ENCODE measurements at regions not wholly inside any gene's neighbourhood (a gene's known extent, or its start where the extent isn't known, plus 50 kb on each side); places are given as distances from the start of the nearest gene placed in this dataset.

DNA sequence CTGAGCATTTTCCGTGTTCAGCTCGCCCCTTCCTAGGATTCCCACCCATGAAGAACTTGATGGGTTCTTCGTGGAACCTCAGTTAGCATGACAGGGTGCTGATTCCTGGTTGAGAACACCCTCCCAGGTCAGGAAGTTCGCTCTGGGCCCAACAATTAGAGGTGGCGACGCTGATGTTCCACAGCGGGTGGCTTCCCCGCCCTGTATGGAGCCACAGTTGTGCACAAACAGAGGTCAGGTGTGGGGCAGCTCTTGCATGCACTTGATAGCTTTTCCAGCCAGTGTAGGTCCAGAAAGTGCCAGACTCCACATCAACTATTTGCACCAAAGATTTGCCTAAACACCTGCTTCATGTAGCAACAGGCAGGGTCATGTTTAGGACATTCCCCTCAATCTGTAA lies 788.2 kb downstream of the MED13L start:
- DNase-seq: no peak

DNA sequence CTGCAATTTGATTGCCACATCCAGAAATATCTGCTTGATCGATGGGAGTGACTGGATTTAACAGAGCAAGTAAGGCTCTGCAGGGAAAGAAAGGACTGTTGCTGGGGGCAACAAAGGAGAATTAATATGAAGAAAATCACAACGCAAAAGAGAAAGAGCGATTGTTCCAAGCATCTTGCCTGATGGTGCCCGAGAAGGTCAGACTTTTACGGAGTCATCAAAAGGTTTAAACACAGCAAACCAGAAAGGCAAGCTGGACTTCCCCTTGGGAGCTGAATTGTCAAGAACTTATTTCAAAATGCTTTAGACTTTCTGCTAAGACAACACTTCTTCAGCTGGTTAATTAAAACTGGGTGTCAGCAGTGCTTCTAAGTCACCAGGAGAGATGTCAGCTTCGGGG lies 791.5 kb downstream of the MED13L start:
- DNase-seq: no peak

- no peak for DNase-seq
These were observed 792.0 kb downstream of the MED13L start for GRCh38 chr12:115485503-115485902.

- DNase-seq: no peak
These were observed 794.5 kb downstream of the MED13L start for GRCh38 chr12:115482943-115483342.

GRCh38 chr12:115481141-115481540 lies 796.4 kb downstream of the MED13L start:
- DNase-seq: no peak

DNA sequence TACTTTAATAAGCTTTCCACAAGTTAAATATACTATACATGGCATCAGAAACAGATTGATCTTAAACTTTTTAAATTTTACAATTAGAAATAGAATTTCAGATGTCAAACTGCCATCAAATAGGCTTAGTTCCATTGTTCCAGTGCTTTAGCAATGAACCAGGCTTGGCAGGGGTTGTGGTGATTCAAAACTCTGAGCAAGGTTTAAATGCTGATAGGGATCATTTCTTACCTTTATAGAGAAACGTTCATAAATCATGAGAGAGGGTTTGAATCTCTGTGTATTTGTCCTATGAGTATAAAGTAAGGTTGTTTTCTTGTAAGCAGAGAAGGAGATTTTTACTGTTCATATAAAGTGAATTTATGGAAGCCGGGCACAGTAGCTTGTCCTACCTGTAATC lies 794.5 kb upstream of the TBX3 start:
- DNase-seq: no peak

GRCh38 chr12:115474539-115475353 lies 790.8 kb upstream of the TBX3 start:
- DNase-seq: no peak

GRCh38 chr12:115473257-115473956 lies 789.4 kb upstream of the TBX3 start:
- no peak for DNase-seq

DNA sequence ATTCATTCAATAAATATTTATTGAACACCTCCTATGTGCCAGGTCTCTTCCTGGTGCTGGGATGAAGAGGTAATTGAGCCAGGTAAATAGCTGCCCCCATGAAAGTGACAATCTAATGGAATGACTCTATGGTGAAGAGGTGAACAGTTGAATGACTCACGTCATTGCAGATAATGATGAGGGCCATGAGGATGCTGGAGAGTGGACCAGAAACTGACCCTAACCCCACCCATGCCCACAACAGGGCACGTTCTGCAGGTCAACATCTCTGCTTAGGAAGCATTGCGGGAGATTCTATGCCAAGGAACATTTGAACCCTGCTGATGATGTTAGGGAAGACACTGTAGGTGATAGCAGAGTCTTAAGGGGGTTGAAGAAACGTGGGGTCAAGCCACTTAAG lies 788.9 kb upstream of the TBX3 start:
- no peak for DNase-seq

DNA sequence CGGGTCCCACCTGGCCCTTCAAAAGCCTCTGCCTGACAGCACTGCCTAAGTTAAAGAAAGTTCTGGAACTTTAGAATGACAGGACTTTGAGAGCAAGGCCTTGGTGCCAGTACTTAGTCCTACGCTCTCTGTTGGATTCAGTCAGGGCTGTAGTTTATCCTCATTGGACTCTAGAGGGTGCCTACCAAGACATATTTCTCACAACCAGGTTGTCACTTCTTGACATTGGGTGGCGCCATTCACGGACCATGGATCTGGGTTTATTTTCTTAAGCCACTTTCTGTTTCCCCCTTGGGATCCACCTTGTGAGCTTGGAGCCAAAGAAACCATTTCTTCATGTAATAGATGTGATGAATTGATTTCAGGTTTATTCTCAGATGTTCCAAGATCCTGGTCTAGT lies 787.0 kb upstream of the TBX3 start:
- no peak for DNase-seq

GRCh38 chr12:115470526-115470925 lies 786.6 kb upstream of the TBX3 start:
- no peak for DNase-seq

DNA sequence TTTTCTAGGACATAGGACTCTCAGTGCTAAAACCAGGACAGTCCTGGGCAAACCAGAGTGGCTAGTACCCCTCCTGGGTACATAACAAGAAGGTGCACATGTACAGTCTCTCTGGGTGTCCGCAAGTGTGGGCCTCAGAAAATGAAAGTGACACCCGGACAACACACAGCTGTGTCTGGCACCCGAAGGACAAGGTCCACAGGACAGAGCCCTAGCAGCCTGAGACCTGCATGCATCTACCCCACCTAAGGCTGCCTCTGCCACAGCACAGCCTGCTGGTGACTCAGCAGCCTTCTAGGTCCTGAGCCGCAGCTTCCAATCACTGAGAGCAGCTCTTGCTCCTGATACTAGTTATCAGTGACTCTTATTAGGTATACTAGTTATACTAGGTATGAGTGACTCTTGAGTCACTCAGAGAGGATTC lies 784.1 kb upstream of the TBX3 start:
- no peak for DNase-seq

- DNase-seq: no peak
These were observed 783.6 kb upstream of the TBX3 start for GRCh38 chr12:115467531-115467930.

DNA sequence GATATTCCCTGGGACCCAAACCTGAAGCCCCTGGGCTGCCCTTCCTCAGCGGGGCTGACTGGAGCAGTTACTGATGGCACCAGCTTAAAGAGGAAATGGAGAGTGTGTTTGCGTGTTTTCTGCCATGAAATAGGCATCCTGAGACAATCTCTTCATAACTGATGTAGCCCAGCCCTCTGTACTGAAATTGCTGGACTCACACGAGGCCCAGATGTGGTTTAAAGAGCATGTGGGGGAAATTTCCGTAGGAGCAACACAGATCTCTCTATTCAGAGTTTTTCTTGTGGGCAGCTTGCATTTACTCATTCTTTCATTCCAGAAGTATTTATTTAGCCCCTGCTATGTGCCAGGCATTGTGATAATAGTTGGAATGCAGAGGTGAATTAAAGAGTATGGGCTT lies 782.1 kb upstream of the TBX3 start:
- DNase-seq: no peak

DNA sequence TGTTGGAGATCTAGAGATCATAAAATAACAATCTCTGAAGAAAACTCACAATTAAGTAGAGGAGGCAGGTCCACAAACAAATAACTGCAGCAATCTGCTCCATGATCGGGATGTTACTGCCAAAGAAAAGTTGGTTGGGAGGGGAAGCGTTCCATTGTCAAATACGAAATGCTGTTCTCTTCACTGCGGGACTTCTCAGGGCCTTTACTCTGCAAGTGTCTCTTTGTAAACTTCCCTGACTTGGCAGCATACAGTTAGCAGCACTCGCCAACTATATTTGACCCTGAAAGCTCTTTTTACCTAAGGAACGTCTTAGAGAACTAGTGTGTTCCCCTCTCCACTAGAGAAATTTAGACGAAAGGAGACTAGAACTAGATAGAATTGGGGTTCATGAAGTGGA lies 780.7 kb upstream of the TBX3 start:
- no peak for DNase-seq

DNA sequence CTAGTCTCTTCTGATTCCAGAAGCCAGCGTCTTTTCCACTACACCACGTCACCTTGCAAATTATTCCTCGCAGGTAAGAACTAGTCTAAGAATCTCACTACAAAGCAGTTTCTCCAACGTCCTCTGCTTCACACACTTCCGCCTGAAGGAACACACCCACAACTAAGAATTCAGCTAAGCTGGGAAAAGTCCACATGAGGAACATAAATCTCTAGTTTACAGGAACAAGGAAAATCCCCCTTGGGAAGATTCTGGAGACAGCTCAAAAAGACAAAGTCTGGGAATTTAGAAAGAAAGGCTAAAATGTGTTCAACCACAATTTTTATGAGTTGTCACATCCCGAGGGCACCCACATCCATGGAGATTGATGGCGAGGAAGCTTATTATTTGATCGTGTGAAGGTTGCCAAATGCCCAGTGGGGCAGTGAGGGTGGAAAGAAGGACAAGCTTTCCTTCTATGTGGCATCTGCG lies 780.2 kb upstream of the TBX3 start:
- no peak for DNase-seq

- DNase-seq: no peak
These were observed 777.4 kb upstream of the TBX3 start for GRCh38 chr12:115461401-115461800.

- DNase-seq: no peak
These were observed 773.8 kb upstream of the TBX3 start for GRCh38 chr12:115457798-115458197.

DNA sequence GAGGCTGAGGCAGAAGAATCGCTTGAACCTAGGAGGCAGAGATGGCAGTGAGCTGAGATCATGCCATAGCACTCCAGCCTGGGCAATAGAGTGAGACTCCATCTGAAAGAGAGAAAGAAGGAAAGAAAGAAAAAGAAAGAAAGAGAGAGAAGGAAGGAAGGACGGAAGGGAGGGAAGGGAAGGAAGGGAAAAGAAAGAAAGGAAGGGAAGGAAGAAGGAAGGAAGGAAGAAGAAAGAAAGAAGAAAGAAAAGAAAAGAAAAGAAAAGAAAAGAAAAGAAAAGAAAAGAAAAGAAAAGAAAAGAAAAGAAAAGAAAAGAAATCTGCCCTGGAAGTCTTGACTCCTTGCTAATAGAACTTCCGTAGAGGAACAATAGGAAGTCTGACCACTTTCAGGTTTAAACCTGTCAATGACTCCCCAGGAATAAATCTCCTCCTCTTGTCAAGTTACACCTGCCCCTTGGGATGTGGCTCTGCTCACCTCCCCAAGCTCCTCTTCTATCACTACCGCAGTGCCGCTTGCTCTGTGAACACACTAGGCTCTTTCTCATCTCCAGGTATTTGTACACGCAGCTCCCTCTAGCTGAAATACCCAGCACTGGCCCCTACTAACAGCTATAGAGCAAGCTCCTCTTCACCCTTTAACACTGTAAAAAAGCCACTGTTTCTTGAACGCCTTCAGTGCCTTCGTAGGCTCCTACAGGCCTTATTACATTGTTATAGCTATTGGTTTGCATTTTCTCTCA lies 773.1 kb upstream of the TBX3 start:
- DNase-seq: no peak

DNA sequence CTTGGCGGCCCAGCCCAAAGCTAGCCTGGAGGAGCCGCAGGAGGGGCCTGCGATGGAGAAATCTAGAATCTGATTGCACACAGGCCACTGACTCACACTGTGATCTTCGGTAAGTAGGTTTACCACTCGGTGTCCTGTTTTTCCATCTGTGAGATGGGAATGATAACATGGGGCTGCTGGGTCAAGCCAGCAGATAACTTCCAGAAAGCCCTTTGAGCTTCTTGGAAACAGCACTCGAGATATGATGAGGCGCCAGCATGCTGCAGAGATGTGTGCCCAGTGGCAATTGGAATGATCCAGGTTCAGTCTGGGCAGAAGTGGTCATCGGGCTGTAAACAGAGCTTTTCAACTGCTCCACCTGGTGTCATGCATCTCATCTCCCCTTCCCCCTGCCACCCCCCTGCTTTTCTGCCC lies 771.3 kb upstream of the TBX3 start:
- DNase-seq: no peak

GRCh38 chr12:115452751-115453281 lies 768.8 kb upstream of the TBX3 start:
- DNase-seq: no peak

DNA sequence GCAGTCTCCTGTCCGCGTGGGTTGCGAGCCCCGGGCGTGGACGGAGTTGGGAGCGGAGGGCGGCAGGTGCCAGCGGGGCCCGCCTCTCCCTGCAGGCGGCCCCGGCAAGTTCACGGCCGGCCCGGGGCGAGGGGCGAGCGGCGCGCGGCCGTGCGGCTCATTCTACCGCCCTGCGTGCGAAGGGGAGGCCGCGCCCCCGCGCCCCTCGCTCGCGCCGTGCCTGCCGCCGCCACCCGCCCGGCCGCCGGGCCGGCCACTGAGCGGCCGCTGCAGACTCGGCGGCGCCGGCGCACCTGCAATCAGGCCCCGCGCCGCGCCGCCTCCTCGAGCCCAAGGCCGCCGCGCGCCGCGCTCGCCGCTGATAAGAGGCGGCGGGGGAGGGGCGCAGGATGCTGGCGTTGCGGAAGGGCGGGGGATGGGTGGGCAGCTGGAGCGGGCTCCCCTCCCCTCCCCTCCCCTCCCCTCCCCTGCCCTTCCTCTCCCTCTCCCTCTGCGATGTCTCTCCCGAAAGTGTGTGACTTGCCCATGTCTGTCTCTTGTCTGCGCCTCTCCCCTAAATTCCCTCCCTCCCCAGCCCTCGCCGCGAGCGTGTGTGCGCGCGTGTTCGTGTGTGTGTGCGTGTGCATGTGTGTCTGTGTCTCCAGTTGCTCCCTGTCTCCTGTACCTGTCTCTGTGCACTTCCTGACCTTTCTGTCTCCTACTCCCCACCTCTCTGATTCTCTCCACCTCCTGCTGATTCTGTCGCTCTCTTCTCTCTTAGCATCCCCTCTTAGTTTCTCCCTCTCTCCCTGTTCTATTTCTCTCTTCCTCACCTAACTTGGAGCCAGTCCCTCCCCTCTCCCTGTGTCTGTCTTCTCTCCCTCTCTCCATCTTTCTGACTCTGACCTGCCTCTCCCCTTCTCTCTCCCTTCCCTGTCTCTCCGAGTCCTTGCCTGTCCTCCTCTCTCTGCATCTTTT lies 768.1 kb upstream of the TBX3 start:
- DNase-seq: no peak
